Endothelial cell of hepatic sinusoid (primary cell): ENCODE measurements at regions not wholly inside any gene's neighbourhood (a gene's known extent, or its start where the extent isn't known, plus 50 kb on each side); places are given as distances from the start of the nearest gene placed in this dataset.

Experiments
- in situ Hi-C: cut with HindIII; loops from 2 replicates; pipeline ENCODE4 v1.10.0; 2017; ENCODE audit warnings: low sequenced_read_pairs

GRCh38 chr22:27642104-27642800 lies 159.3 kb downstream of the MN1 start:
- in situ Hi-C loops = no loop called here

GRCh38 chr22:27643907-27644306 lies 157.6 kb downstream of the MN1 start:
- in situ Hi-C loops = no loop called here

GRCh38 chr22:27644566-27644965 lies 157.0 kb downstream of the MN1 start:
- in situ Hi-C loops = no loop called here

GRCh38 chr22:27647540-27647939 lies 154.0 kb downstream of the MN1 start:
- in situ Hi-C loops = no loop called here

GRCh38 chr22:27648074-27648473 lies 153.5 kb downstream of the MN1 start:
- in situ Hi-C loops = no loop called here

GRCh38 chr22:27648853-27649252 lies 152.7 kb downstream of the MN1 start:
- in situ Hi-C loops = no loop called here

- in situ Hi-C loops = no loop called here
Observed at GRCh38 chr22:27650572-27650971, 151.0 kb downstream of the MN1 start.

GRCh38 chr22:27650985-27651384 lies 150.6 kb downstream of the MN1 start:
- in situ Hi-C loops = no loop called here

- in situ Hi-C loops = no loop called here
Observed at GRCh38 chr22:27651486-27651885, 150.1 kb downstream of the MN1 start.

- in situ Hi-C loops = no loop called here
Observed at GRCh38 chr22:27654546-27655445, 146.8 kb downstream of the MN1 start.

GRCh38 chr22:27655582-27656185 lies 145.9 kb downstream of the MN1 start:
- in situ Hi-C loops = no loop called here

GRCh38 chr22:27656970-27657369 lies 144.6 kb downstream of the MN1 start:
- in situ Hi-C loops = no loop called here

GRCh38 chr22:27660306-27660705 lies 141.2 kb downstream of the MN1 start:
- in situ Hi-C loops = no loop called here

- in situ Hi-C loops = no loop called here
Observed at GRCh38 chr22:27662359-27663301, 138.9 kb downstream of the MN1 start.

- in situ Hi-C loops = no loop called here
Observed at GRCh38 chr22:27663812-27664211, 137.7 kb downstream of the MN1 start.

GRCh38 chr22:27666272-27666997 lies 135.1 kb downstream of the MN1 start:
- in situ Hi-C loops = no loop called here

- in situ Hi-C loops = no loop called here
Observed at GRCh38 chr22:27667121-27667843, 134.3 kb downstream of the MN1 start.

- in situ Hi-C loops = no loop called here
Observed at GRCh38 chr22:27668828-27669797, 132.4 kb downstream of the MN1 start.
